ENCODE measurements at regions not wholly inside any gene's neighbourhood (a gene's known extent, or its start where the extent isn't known, plus 50 kb on each side); places are given as distances from the start of the nearest gene placed in this dataset.

GRCh38 chr2:81528852-81529480 is 1224.4 kb upstream of the LRRTM1 start:
- peaks cover 18 to 28% of the 10 kb centered on the region in 2 donors for H3K9me3 Mint-ChIP-seq
- no peak for DNase-seq
- no peaks in the 10 kb centered on the region for H3K27me3 Mint-ChIP-seq
- ATAC-seq, result no peak
- H3K27ac Mint-ChIP-seq, result no peak overlapping the region
- no peak overlapping the region for H3K4me3 Mint-ChIP-seq
- no peaks in the 10 kb centered on the region for H3K4me1 Mint-ChIP-seq

DNA sequence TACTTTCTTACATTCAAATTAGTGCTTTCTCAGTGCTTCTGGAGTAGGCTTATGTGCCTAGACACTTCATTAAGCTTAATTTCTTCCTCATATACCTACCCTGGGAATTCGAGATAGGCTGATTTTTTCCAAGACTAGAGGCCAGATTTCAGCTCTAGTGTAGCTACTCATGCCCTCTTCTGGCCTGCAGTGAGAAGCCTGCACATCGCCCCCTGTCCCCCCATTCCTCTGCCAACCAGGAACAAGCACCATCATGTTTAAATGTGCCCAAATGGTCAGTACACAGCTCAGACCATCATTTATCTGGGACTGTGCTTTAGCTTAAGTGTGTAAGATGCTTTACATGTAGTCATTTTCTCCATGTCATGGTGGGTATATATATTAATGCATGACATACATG is 1218.8 kb upstream of the LRRTM1 start:
- H3K27me3 Mint-ChIP-seq, result no peaks in the 10 kb centered on the region
- peaks cover 22 to 43% of the 10 kb centered on the region in 2 donors for H3K9me3 Mint-ChIP-seq
- no peaks in the 10 kb centered on the region for H3K4me1 Mint-ChIP-seq
- H3K4me3 Mint-ChIP-seq, result no peak overlapping the region
- ATAC-seq, result no peak
- H3K27ac Mint-ChIP-seq, result no peak overlapping the region
- DNase-seq, result no peak

DNA sequence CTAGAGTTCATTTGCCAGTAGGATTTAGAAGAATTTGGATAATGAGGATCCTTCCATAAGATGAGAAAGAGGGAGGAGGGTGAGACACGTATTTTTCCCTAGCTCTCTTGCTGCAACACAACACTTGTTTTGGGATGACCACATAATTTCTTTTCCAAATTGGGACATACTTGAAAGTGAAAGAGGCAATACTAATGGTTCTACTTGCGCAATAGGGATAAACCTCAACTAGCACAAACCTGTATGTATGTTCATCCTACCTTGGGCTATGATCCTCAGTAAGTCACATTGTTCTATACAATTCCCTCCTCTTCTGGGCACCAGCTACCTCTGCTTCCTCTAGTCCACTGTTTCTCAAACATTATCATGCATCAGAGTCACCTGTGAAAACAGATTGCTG is 1208.8 kb upstream of the LRRTM1 start:
- ATAC-seq, result no peak
- no peak overlapping the region for H3K27ac Mint-ChIP-seq
- no peak for DNase-seq
- no peaks in the 10 kb centered on the region for H3K27me3 Mint-ChIP-seq
- H3K4me1 Mint-ChIP-seq, result no peaks in the 10 kb centered on the region
- H3K4me3 Mint-ChIP-seq, result no peak overlapping the region
- peaks cover 2 to 12% of the 10 kb centered on the region in 2 donors for H3K9me3 Mint-ChIP-seq

DNA sequence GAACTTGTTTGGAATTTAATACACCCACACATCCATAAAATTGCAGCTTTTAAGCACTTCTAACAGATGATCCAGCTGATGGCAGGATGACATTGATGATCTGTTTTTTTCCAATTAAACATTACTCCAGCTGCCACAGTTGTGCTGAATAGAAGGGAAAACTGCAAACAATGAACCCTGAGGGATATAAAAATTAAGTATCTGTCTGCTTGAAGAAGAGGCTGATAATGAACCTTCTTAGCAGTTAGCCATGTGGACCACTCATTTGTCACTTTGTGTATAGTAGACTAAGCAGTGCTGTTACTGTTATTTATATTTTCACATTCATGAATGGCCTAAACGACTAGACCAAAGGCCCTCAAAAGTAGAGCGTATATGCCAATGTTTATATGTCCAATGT is 1201.0 kb upstream of the LRRTM1 start:
- DNase-seq (no peak), ATAC-seq (no peak)
- H3K27me3 Mint-ChIP-seq, result no peaks in the 10 kb centered on the region
- H3K27ac Mint-ChIP-seq, result no peak overlapping the region
- no peaks in the 10 kb centered on the region for H3K4me1 Mint-ChIP-seq
- H3K9me3 Mint-ChIP-seq, result peaks cover 7 to 9% of the 10 kb centered on the region in 2 donors
- no peak overlapping the region for H3K4me3 Mint-ChIP-seq

DNA sequence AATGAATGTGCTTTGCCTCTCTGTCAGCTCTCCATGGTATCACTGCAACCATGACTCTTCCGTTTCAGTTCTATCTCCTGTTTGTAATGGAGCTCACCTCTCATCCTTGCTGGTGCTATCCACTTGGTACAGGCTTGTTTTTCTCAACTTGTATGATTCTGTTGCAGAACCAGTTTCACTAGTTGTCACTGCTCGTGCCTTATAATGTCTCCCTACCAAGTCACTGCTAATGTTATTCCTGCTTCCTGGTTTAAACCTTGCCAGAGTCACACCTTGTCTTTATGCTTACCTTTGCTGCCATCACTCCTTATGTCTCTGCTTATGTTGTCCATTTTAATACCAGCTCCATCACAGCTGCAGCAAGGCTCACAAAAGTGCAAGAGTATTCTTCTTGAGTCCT is 1191.0 kb upstream of the LRRTM1 start:
- no peaks in the 10 kb centered on the region for H3K4me1 Mint-ChIP-seq
- no peak for ATAC-seq
- peaks cover 19 to 39% of the 10 kb centered on the region in 2 donors for H3K9me3 Mint-ChIP-seq
- H3K4me3 Mint-ChIP-seq, result no peak overlapping the region
- H3K27ac Mint-ChIP-seq, result no peak overlapping the region
- H3K27me3 Mint-ChIP-seq, result no peaks in the 10 kb centered on the region
- no peak for DNase-seq

- Mint-ChIP-seq H3K9me3 (peaks cover 10 to 12% of the 10 kb centered on the region in 2 donors), H3K4me1 (no peaks in the 10 kb centered on the region), H3K27ac (no peak overlapping the region), H3K27me3 (no peaks in the 10 kb centered on the region), H3K4me3 (no peak overlapping the region)
- DNase-seq (no peak), ATAC-seq (no peak)
Measured at GRCh38 chr2:81483254-81483653, 1178.7 kb upstream of the LRRTM1 start.

- H3K9me3 Mint-ChIP-seq, result peaks cover 11 to 16% of the 10 kb centered on the region in 2 donors
- DNase-seq (no peak), ATAC-seq (no peak)
- no peak overlapping the region for H3K27ac Mint-ChIP-seq
- H3K27me3 Mint-ChIP-seq, result no peaks in the 10 kb centered on the region
- H3K4me1 Mint-ChIP-seq, result no peaks in the 10 kb centered on the region
- no peak overlapping the region for H3K4me3 Mint-ChIP-seq
Measured at GRCh38 chr2:81481994-81482368, 1177.4 kb upstream of the LRRTM1 start.

DNA sequence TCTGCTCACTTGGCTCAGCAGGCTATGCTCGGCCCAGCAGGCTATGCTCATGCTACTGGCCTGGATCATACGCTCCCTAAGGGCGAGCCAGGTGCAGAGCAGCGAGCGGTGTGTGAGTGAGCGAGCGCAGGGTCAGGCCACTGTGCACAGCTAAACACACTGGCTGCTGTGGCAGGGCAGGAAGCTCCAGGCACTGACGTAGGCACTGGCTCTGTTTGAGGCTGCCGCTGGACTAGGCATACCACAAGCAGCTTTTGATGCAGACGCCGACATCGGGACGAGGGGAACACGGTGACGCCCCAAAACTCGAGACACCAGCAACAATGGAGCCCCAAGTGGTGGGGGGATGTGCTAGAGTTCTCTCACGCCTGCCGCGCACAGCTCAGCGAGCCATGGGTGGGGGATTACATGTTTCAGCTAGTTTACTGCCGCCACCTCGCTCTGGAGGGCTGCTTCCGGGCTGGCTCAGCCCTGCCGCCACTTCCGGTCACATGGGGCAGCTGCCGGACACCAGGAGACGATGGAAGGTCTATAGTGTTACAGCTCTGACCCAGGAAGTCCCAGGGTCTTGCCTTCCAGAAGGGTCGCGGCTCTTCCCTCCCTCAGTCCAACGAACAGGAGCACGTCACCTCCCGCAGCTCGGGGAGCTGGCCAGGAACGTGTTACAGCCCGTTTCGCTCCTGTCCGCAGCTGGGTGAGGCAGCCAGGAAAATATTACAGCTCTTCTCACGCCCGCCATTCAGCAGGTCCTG is 1176.9 kb upstream of the LRRTM1 start:
- Mint-ChIP-seq H3K4me3 (no peak overlapping the region), H3K27me3 (no peaks in the 10 kb centered on the region), H3K9me3 (peaks cover 8 to 16% of the 10 kb centered on the region in 2 donors), H3K27ac (no peak overlapping the region), H3K4me1 (no peaks in the 10 kb centered on the region)
- DNase-seq (no peak), ATAC-seq (no peak)

DNA sequence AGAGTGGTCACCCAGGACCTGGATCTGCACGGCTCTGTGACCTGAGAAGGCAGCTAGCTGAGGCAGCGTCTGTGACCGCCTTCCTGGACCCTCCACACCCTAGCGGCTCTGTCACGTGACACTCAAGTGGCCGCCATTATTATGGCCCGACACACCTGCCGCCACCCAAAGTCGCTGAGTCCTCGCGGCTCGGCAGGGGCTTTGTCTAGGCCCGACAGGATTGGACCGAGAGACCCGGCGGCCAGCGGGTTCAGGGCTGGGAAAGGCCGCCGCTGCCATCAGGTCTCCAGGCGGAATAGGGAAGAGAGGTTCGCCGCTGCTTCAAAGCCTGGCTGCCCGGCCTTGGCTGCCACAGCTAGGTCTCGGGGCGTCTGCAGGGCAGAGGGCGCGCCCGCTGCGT is 1162.5 kb upstream of the LRRTM1 start:
- no peaks in the 10 kb centered on the region for H3K4me1 Mint-ChIP-seq
- no peaks in the 10 kb centered on the region for H3K27me3 Mint-ChIP-seq
- no peak overlapping the region for H3K4me3 Mint-ChIP-seq
- ATAC-seq (no peak), DNase-seq (no peak)
- H3K9me3 Mint-ChIP-seq, result peaks cover 25 to 40% of the 10 kb centered on the region in 2 donors
- H3K27ac Mint-ChIP-seq, result no peak overlapping the region

DNA sequence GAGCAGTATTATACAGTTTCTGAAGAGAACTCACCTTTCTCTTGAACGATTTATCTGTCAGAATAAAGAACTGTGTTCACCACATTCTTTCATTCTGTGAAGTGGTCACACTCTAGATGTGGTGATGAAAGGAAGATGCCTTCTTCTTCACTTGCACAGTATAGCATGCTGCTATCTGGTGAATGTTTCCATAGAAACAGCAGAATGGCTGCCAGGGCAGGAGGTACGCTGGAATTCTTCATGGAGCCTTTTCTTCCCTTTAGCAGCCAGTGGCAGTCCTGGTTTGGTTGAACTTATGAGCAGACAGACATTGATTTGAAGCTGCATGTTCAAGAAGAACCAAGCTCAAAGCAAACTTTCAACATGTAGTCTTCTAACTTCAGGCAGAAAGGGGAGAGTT is 1157.9 kb upstream of the LRRTM1 start:
- no peaks in the 10 kb centered on the region for H3K27me3 Mint-ChIP-seq
- no peaks in the 10 kb centered on the region for H3K4me1 Mint-ChIP-seq
- DNase-seq (no peak), ATAC-seq (no peak)
- no peak overlapping the region for H3K27ac Mint-ChIP-seq
- H3K4me3 Mint-ChIP-seq, result no peak overlapping the region
- H3K9me3 Mint-ChIP-seq, result peaks cover 25 to 48% of the 10 kb centered on the region in 2 donors

DNA sequence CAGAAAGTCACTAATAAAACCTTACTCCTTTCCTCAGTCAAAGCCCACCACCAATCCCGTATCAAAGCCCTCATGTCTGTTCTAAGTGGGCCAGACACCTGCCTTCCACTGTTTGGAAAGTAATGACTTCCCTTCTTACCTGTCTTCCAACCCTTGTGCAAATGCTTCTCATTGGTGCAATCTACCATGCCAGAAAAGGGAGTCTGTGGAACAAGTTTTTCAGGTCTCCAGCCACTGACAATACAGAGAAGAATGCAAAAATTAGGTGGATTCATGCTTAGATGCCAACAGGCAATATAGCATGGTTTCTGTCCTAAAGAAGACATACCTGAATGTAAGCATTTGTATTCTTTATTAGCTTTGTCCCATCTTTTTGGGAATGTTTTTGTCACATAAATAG is 1140.6 kb upstream of the LRRTM1 start:
- peaks cover 15 to 32% of the 10 kb centered on the region in 2 donors for H3K9me3 Mint-ChIP-seq
- DNase-seq, result no peak
- no peaks in the 10 kb centered on the region for H3K4me1 Mint-ChIP-seq
- no peak for ATAC-seq
- no peak overlapping the region for H3K27ac Mint-ChIP-seq
- no peaks in the 10 kb centered on the region for H3K27me3 Mint-ChIP-seq
- no peak overlapping the region for H3K4me3 Mint-ChIP-seq

DNA sequence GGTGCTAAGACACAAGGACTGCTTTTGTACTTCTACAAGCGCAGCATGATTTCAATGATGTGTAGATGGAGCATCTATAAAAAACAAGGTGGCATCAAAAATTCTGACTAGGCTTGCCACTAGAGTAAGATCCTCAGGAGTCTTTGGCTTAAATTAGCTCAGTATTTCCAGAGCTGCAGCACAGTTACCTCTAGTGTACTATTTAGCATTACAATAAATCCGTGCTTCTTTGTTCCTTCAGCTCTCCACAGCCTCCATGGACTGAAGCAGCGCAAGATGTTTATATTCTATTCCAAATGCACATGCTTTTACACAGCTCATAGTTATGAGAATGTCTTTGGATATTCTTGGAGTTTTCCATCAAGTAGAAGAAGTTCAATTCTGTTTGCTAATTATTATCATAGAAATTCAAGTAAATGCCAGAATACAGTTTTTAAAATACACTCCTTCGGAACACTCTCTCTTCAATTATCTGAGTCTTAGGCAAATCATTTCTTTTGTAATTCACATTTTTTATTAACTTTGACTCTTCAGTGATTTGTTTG is 1133.0 kb upstream of the LRRTM1 start:
- no peak for ATAC-seq
- no peak for DNase-seq
- Mint-ChIP-seq H3K4me3 (no peak overlapping the region), H3K27me3 (no peaks in the 10 kb centered on the region), H3K4me1 (no peaks in the 10 kb centered on the region), H3K9me3 (peaks cover 8 to 16% of the 10 kb centered on the region in 2 donors), H3K27ac (no peak overlapping the region)

DNA sequence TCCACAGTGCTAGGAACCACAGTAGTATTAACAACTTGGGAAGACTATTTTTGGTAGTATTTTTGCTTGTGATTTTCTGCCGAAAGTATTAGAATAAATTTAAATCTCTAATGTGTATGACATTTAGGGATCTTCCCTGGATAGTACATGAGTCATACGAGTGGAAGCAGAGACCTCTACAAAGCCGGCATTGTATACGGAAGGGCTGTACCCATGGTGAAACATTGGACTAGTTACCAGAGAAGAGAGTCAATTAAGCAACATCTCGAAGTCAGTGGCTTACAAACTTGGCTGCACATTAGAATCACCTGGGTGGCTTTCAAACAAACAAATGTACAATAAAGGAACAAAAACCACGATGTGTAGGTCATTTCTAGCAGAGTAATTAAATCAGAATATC is 1131.7 kb upstream of the LRRTM1 start:
- no peak for DNase-seq
- H3K27me3 Mint-ChIP-seq, result no peaks in the 10 kb centered on the region
- no peak overlapping the region for H3K27ac Mint-ChIP-seq
- H3K4me3 Mint-ChIP-seq, result no peak overlapping the region
- H3K4me1 Mint-ChIP-seq, result no peaks in the 10 kb centered on the region
- H3K9me3 Mint-ChIP-seq, result peaks cover 0 to 11% of the 10 kb centered on the region in 2 donors
- no peak for ATAC-seq

DNA sequence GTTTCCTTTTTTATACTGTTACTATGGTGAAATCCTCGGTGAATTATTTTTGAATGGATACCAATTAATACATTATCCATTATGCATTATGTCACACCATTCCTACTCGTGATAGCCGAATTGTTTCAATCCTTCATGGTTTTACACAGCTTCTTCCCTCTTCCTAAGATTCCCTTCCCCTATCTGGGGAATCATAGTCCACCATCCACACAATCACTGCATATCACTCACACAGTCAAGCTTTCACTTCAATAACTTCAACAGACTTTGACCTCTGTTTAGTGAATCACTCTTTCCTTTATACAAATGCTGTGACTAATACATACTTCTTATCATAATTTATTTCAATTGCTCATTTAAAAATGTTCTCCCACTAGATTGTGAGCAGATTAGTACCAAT is 1108.1 kb upstream of the LRRTM1 start:
- H3K4me1 Mint-ChIP-seq, result no peaks in the 10 kb centered on the region
- DNase-seq (no peak), ATAC-seq (no peak)
- H3K9me3 Mint-ChIP-seq, result no peaks in the 10 kb centered on the region
- no peaks in the 10 kb centered on the region for H3K27me3 Mint-ChIP-seq
- H3K4me3 Mint-ChIP-seq, result no peak overlapping the region
- H3K27ac Mint-ChIP-seq, result no peak overlapping the region

GRCh38 chr2:81403508-81403907 is 1099.0 kb upstream of the LRRTM1 start:
- H3K27ac Mint-ChIP-seq, result no peak overlapping the region
- peaks cover 0 to 4% of the 10 kb centered on the region in 2 donors for H3K9me3 Mint-ChIP-seq
- H3K4me3 Mint-ChIP-seq, result no peak overlapping the region
- ATAC-seq, result no peak
- H3K27me3 Mint-ChIP-seq, result no peaks in the 10 kb centered on the region
- DNase-seq, result no peak
- no peaks in the 10 kb centered on the region for H3K4me1 Mint-ChIP-seq

DNA sequence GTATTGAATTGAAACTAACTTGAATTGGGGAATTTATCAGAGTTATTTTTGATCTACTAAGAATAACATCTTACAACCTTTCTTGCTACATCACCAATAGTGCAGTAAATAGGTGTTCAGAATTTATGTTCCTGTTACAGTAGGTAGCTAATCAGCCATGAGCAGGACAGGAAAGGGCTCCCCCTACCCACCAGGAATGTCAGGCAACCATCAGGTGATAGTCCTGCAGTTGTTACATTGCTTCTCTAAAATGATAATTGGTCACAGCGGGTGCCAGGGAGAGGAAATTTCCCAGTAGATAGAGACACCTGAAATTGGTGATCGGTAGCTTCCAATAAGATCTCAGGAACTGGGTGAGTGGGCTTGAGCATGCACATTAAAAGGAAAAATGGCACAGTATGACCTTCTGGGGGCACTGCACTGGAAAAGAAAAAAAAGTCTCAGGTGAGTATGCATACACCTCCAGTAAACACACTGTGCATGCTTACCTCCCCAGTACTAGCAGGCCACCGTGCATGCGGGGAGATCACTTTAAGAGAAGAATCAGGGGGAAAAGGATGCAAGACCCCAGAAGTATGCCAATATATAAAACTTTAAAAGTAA is 1092.0 kb upstream of the LRRTM1 start:
- DNase-seq (no peak), ATAC-seq (no peak)
- Mint-ChIP-seq H3K4me1 (no peaks in the 10 kb centered on the region), H3K27ac (no peak overlapping the region), H3K9me3 (peaks cover 0 to 23% of the 10 kb centered on the region in 2 donors), H3K27me3 (no peaks in the 10 kb centered on the region), H3K4me3 (no peak overlapping the region)

All from stimulated activated naive CD8-positive, alpha-beta T cell treated with anti-CD3 and anti-CD28 coated beads, Interleukin-15, amount 100 ng/mL, for 72 hours (primary cell).